ENCODE measurements at regions not wholly inside any gene's neighbourhood (a gene's known extent, or its start where the extent isn't known, plus 50 kb on each side); places are given as distances from the start of the nearest gene placed in this dataset.

DNA sequence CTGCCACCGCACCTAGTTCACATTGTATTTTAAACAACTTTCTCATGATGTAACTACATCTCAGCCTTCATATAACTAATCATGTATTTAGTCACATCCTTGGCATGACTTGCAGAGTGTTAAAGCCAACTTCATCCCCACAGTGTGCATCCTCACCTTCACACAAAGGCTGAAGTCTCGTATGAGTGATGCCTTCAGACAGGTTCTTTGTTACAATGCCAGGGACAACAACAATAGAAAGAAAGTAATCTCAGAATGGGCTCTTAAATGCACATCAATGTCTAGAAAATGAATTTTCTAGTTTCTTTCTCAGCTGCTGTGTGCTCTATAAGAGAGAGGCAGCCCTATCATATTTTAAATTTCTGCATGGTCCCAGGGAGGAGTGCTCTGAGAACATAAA is 221.3 kb downstream of the DIO2 start:
- Histone ChIP-seq H4K20me1 (ENCODE audit: low read depth) (no peaks in the 10 kb centered on the region), H2AFZ (replicated peaks) (no peak overlapping the region), H3K4me3 (no peak overlapping the region), H3K4me2 (no peak overlapping the region), H3K27me3 (peaks cover 62% of the 10 kb centered on the region), H3K9ac (no peak overlapping the region), H3K4me1 (peaks cover 22% of the 10 kb centered on the region), H3K79me2 (ENCODE audit: low read depth) (no peaks in the 10 kb centered on the region), H3K36me3 (no peaks in the 10 kb centered on the region), H3K27ac (no peak overlapping the region), H3K9me3 (ENCODE audit: low read depth) (no peaks in the 10 kb centered on the region), H3F3A (ENCODE audit: low read depth) (peaks cover 14% of the 10 kb centered on the region)
- Mint-ChIP-seq H3K36me3 (no peaks in the 10 kb centered on the region), H3K4me3 (no peak overlapping the region), H3K9me3 (peaks cover 3% of the 10 kb centered on the region), H3K27me3 (ENCODE audit: insufficient read depth, low read depth) (no peaks in the 10 kb centered on the region), H3K4me1 (peaks cover 24% of the 10 kb centered on the region), H3K27ac (no peak overlapping the region)
- DNase-seq (ENCODE audit: low spot score) = no peak
- TF ChIP-seq EZH2phosphoT487 (IDR thresholded peaks at IDR 0.05) = no peak
- TF ChIP-seq EZH2 (IDR thresholded peaks at IDR 0.05) = no peak
- TF ChIP-seq, protein P1, sequence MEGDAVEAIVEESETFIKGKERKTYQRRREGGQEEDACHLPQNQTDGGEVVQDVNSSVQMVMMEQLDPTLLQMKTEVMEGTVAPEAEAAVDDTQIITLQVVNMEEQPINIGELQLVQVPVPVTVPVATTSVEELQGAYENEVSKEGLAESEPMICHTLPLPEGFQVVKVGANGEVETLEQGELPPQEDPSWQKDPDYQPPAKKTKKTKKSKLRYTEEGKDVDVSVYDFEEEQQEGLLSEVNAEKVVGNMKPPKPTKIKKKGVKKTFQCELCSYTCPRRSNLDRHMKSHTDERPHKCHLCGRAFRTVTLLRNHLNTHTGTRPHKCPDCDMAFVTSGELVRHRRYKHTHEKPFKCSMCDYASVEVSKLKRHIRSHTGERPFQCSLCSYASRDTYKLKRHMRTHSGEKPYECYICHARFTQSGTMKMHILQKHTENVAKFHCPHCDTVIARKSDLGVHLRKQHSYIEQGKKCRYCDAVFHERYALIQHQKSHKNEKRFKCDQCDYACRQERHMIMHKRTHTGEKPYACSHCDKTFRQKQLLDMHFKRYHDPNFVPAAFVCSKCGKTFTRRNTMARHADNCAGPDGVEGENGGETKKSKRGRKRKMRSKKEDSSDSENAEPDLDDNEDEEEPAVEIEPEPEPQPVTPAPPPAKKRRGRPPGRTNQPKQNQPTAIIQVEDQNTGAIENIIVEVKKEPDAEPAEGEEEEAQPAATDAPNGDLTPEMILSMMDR (IDR thresholded peaks at IDR 0.05) = no peak

DNA sequence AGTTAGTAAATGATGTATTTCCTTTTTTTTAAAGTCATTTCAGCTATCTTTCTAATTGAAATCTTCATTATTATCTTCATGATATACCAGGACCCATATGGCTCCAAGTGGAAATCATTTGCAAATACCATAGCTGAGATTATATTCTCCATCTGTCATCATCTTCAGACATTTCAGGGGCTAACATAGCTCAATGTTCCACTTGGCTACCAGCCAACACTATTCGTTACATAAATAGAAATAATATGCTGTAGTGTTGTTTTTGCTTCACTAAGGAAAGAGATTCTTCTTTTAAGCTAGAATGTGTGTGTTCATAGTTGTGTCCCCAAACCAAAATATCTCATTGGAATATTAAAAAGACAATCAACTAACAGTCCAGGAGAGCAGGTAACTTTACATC is 225.1 kb downstream of the DIO2 start:
- Mint-ChIP-seq H3K27ac (no peak overlapping the region), H3K36me3 (no peaks in the 10 kb centered on the region), H3K9me3 (peaks cover 5% of the 10 kb centered on the region), H3K27me3 (ENCODE audit: insufficient read depth, low read depth) (no peaks in the 10 kb centered on the region), H3K4me3 (no peak overlapping the region), H3K4me1 (peaks cover 13% of the 10 kb centered on the region)
- DNase-seq (ENCODE audit: low spot score) = no peak
- no peaks in the 10 kb centered on the region for H3K79me2 ChIP-seq (ENCODE audit: low read depth)
- H3K9ac ChIP-seq = no peak overlapping the region
- H3K9me3 ChIP-seq (ENCODE audit: low read depth) = no peaks in the 10 kb centered on the region
- H3K4me3 ChIP-seq = no peak overlapping the region
- H3K36me3 ChIP-seq = no peaks in the 10 kb centered on the region
- no peak overlapping the region for H3K4me2 ChIP-seq
- H2AFZ ChIP-seq (replicated peaks) = no peak overlapping the region
- H3K27ac ChIP-seq = no peak overlapping the region
- H3K27me3 ChIP-seq = peaks cover 38% of the 10 kb centered on the region
- no peaks in the 10 kb centered on the region for H4K20me1 ChIP-seq (ENCODE audit: low read depth)
- TF ChIP-seq EZH2phosphoT487 (IDR thresholded peaks at IDR 0.05) (no peak), EZH2 (IDR thresholded peaks at IDR 0.05) (no peak)
- TF ChIP-seq, protein P1 (IDR thresholded peaks at IDR 0.05) = no peak
- no peaks in the 10 kb centered on the region for H3F3A ChIP-seq (ENCODE audit: low read depth)
- H3K4me1 ChIP-seq = peaks cover 18% of the 10 kb centered on the region

DNA sequence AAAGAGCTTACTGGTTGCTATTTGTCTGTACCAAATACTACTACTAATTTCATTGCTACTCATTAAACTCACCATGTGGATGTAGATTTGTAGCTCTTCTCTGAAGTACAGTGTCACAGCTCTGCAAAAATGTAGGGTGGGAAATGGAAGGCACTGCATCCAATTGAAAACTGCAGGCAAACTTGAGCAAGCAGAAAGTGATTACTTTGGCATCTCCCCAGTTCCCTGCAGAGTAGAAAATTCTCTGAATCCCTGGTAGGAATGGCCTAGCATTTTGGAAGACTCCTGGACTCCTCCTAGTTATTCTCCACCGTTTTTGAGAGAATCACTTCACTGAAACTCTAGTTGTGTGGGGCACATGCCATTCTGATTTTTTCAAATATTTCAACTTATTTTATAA is 239.1 kb downstream of the DIO2 start:
- H4K20me1 ChIP-seq (ENCODE audit: low read depth) = no peaks in the 10 kb centered on the region
- no peak overlapping the region for H2AFZ ChIP-seq (replicated peaks)

More for the DNA sequence above, 239.1 kb downstream of the DIO2 start:
- Histone ChIP-seq H3K27me3 (no peaks in the 10 kb centered on the region), H3K79me2 (ENCODE audit: low read depth) (no peaks in the 10 kb centered on the region), H3K4me2 (no peak overlapping the region), H3K9me3 (ENCODE audit: low read depth) (no peaks in the 10 kb centered on the region), H3K36me3 (no peaks in the 10 kb centered on the region), H3F3A (ENCODE audit: low read depth) (no peaks in the 10 kb centered on the region), H3K4me1 (no peaks in the 10 kb centered on the region), H3K4me3 (no peak overlapping the region), H3K27ac (no peak overlapping the region), H3K9ac (no peak overlapping the region)
- DNase-seq (ENCODE audit: low spot score) = no peak
- Mint-ChIP-seq H3K27me3 (ENCODE audit: insufficient read depth, low read depth) (no peaks in the 10 kb centered on the region), H3K27ac (no peak overlapping the region), H3K4me1 (peaks cover 9% of the 10 kb centered on the region), H3K4me3 (no peak overlapping the region), H3K36me3 (no peaks in the 10 kb centered on the region), H3K9me3 (no peaks in the 10 kb centered on the region)
- TF ChIP-seq EZH2phosphoT487 (IDR thresholded peaks at IDR 0.05) = no peak
- TF ChIP-seq, protein P1 (IDR thresholded peaks at IDR 0.05) = no peak
- no peak for TF ChIP-seq EZH2 (IDR thresholded peaks at IDR 0.05)
